GM23338 (cell line): ENCODE measurements at regions not wholly inside any gene's neighbourhood (a gene's known extent, or its start where the extent isn't known, plus 50 kb on each side); places are given as distances from the start of the nearest gene placed in this dataset.

Source experiments
- ATAC-seq: fragments of 200-7000 bp; cut with Tn5 transposase; 3 replicates; pipeline ENCODE4 v1.9.1; 2020
- DNase-seq: peaks from one replicate; pipeline ENCODE4 v3.0.0-alpha.2; 2015; ENCODE audit warnings: low spot score
- H2AFZ ChIP-seq: fragments of 200-600 bp; sonication (generic); 2 replicates; pipeline ENCODE4 v1.8.0; 2016; ENCODE audit warnings: antibody characterized with exemption, mild to moderate bottlenecking, moderate library complexity
- H3F3A ChIP-seq: fragments of 200-600 bp; sonication (generic); replicated peaks from 2 replicates; pipeline ENCODE4 v1.8.0; 2017; ENCODE audit warnings: antibody characterized with exemption, mixed run types, low read depth
- H3K27ac ChIP-seq: fragments of 200-600 bp; sonication (generic); 2 replicates; pipeline ENCODE4 v1.6.1; 2016; ENCODE audit warnings: low read depth
- H3K27me3 ChIP-seq: fragments of 200-600 bp; sonication (generic); 2 replicates; pipeline ENCODE4 v1.8.0; 2016; ENCODE audit warnings: mild to moderate bottlenecking, mixed run types, moderate library complexity; ENCODE audit not compliant: insufficient read depth
- H3K36me3 ChIP-seq: fragments of 200-600 bp; sonication (generic); 2 replicates; pipeline ENCODE4 v1.8.0; 2016; ENCODE audit warnings: mild to moderate bottlenecking; ENCODE audit not compliant: insufficient read depth
- H3K4me1 ChIP-seq: fragments of 200-600 bp; sonication (generic); 2 replicates; pipeline ENCODE4 v1.8.0; 2016; ENCODE audit warnings: mild to moderate bottlenecking, moderate library complexity; ENCODE audit not compliant: insufficient read depth
- H3K4me2 ChIP-seq: fragments of 200-600 bp; sonication (generic); 2 replicates; pipeline ENCODE4 v1.7.1; 2017; ENCODE audit warnings: mixed run types
- H3K4me3 ChIP-seq: fragments of 200-600 bp; sonication (generic); 2 replicates; pipeline ENCODE4 v1.6.1; 2016; ENCODE audit warnings: mixed run types
- H3K79me2 ChIP-seq: fragments of 200-600 bp; sonication (generic); replicated peaks from 2 replicates; pipeline ENCODE4 v1.8.0; 2017; ENCODE audit warnings: mild to moderate bottlenecking; ENCODE audit not compliant: insufficient read depth
- H3K9me2 ChIP-seq: fragments of 200-600 bp; sonication (generic); 2 replicates; pipeline ENCODE4 v1.8.0; 2017; ENCODE audit not compliant: insufficient read depth
- H4K20me1 ChIP-seq: fragments of 200-600 bp; sonication (generic); replicated peaks from 2 replicates; pipeline ENCODE4 v1.8.0; 2017; ENCODE audit warnings: mild to moderate bottlenecking; ENCODE audit not compliant: insufficient read depth
- H3K27ac Mint-ChIP-seq: 2 replicates; pipeline ENCODE4 v1.8.0; 2020; ENCODE audit warnings: inconsistent platforms, mild to moderate bottlenecking, moderate library complexity, mixed read lengths
- H3K27me3 Mint-ChIP-seq: 3 replicates; pipeline ENCODE4 v1.8.0; 2022; ENCODE audit warnings: low read depth, mild to moderate bottlenecking, moderate library complexity, mixed read lengths, inconsistent platforms; ENCODE audit not compliant: insufficient read depth, poor library complexity
- H3K36me3 Mint-ChIP-seq: 3 replicates; pipeline ENCODE4 v1.8.0; 2021; ENCODE audit warnings: low read depth, mild to moderate bottlenecking, inconsistent platforms, moderate library complexity, mixed read lengths
- H3K4me1 Mint-ChIP-seq: 3 replicates; pipeline ENCODE4 v1.8.0; 2020; ENCODE audit warnings: mild to moderate bottlenecking, inconsistent platforms, mixed read lengths
- H3K4me3 Mint-ChIP-seq: 3 replicates; pipeline ENCODE4 v1.8.0; 2021; ENCODE audit warnings: moderate library complexity, mild to moderate bottlenecking, inconsistent platforms, mixed read lengths
- H3K9me3 Mint-ChIP-seq: 3 replicates; pipeline ENCODE4 v1.8.0; 2020; ENCODE audit warnings: moderate library complexity, mild to moderate bottlenecking, inconsistent platforms, mixed read lengths
- CREB1 ChIP-seq: fragments of 250-450 bp; sonication (Bioruptor Pico); IDR thresholded peaks from 2 replicates; pipeline ENCODE4 v1.5.0; 2020; ENCODE audit warnings: low read depth, mild to moderate bottlenecking, moderate library complexity
- ETS1 ChIP-seq: IDR thresholded peaks from 2 replicates; pipeline ENCODE4 v1.6.1; 2016; ENCODE audit warnings: antibody characterized with exemption
- EZH2 ChIP-seq: fragments of 200-600 bp; sonication (generic); IDR thresholded peaks from one replicate; pipeline ENCODE4 v1.8.0; 2017; ENCODE audit warnings: antibody characterized with exemption, mild to moderate bottlenecking, low read depth; ENCODE audit not compliant: unreplicated experiment
- EZH2phosphoT487 ChIP-seq: fragments of 200-600 bp; sonication (generic); IDR thresholded peaks from one replicate; pipeline ENCODE4 v1.8.1; 2018; ENCODE audit warnings: antibody characterized with exemption; ENCODE audit not compliant: unreplicated experiment
- JUNB ChIP-seq: IDR thresholded peaks from one replicate; pipeline ENCODE4 v1.6.1; 2016; ENCODE audit warnings: antibody characterized with exemption; ENCODE audit not compliant: unreplicated experiment
- NANOG ChIP-seq: IDR thresholded peaks from 2 replicates; pipeline ENCODE4 v1.6.1; 2016; ENCODE audit warnings: antibody characterized with exemption, borderline replicate concordance
- POLR2AphosphoS5 ChIP-seq: IDR thresholded peaks from 2 replicates; pipeline ENCODE4 v1.6.1; 2016; ENCODE audit warnings: antibody characterized with exemption, low read depth
- REST ChIP-seq: IDR thresholded peaks from one replicate; pipeline ENCODE4 v1.6.1; 2018; ENCODE audit warnings: antibody characterized with exemption; ENCODE audit not compliant: unreplicated experiment
- STAT1 ChIP-seq: IDR thresholded peaks from one replicate; pipeline ENCODE4 v1.6.1; 2016; ENCODE audit warnings: antibody characterized with exemption; ENCODE audit not compliant: unreplicated experiment
- ZNF114 ChIP-seq: fragments of 250-450 bp; sonication (Bioruptor Pico); IDR thresholded peaks from 2 replicates; pipeline ENCODE4 v1.5.0; 2020; ENCODE audit warnings: mild to moderate bottlenecking, moderate library complexity
- ZNF331 ChIP-seq: fragments of 250-450 bp; sonication (Bioruptor Pico); IDR thresholded peaks from 2 replicates; pipeline ENCODE4 v1.5.0; 2020; ENCODE audit warnings: low read depth, mild to moderate bottlenecking, moderate library complexity
- ZNF462 ChIP-seq: fragments of 250-450 bp; sonication (Bioruptor Pico); IDR thresholded peaks from 2 replicates; pipeline ENCODE4 v1.5.0; 2020; ENCODE audit warnings: mild to moderate bottlenecking, moderate library complexity
- TF ChIP-seq, protein P1 (sequence below), 2 experiments: fragments of 200-600 bp in 1 of 2; sonication (generic) in 1 of 2; conservative IDR thresholded peaks; 2 replicates each; pipeline versions ENCODE4 v1.5.1 to v1.6.1; 2016 to 2017; ENCODE audit warnings: antibody characterized with exemption in 2 of 2, low read depth in 2 of 2, mild to moderate bottlenecking in 2 of 2, moderate library complexity in 1 of 2

- Histone ChIP-seq H3K4me2 (no peak overlapping the region), H3F3A (no peaks in the 10 kb centered on the region), H3K36me3 (peaks cover 5% of the 10 kb centered on the region; the same call in 1 of the 2 replicates), H3K27me3 (no peaks in the 10 kb centered on the region), H3K4me3 (no peak overlapping the region), H3K4me1 (no peaks in the 10 kb centered on the region), H3K9me2 (no peaks in the 10 kb centered on the region; the same call in 1 of the 2 replicates), H3K27ac (no peak overlapping the region), H4K20me1 (no peaks in the 10 kb centered on the region), H2AFZ (peak overlapping the region; percentile 66; the same call in 1 of the 2 replicates), H3K79me2 (no peaks in the 10 kb centered on the region)
- Mint-ChIP-seq H3K4me3 (no peak overlapping the region), H3K9me3 (peaks cover 26% of the 10 kb centered on the region), H3K4me1 (peaks cover 12% of the 10 kb centered on the region), H3K27me3 (peaks cover 2% of the 10 kb centered on the region), H3K36me3 (peaks cover 13% of the 10 kb centered on the region), H3K27ac (no peak overlapping the region)
- DNase-seq (no peak), ATAC-seq (no peak)
- TF ChIP-seq ZNF462 (CRISPR knock-in tag) (no peak), STAT1 (no peak), CREB1 (CRISPR knock-in tag) (no peak), EZH2phosphoT487 (no peak), ZNF114 (CRISPR knock-in tag) (no peak), JUNB (no peak), EZH2 (no peak), REST (no peak), POLR2AphosphoS5 (no peak), NANOG (no peak), ZNF331 (CRISPR knock-in tag) (no peak), ETS1 (no peak)
- TF ChIP-seq, protein P1, sequence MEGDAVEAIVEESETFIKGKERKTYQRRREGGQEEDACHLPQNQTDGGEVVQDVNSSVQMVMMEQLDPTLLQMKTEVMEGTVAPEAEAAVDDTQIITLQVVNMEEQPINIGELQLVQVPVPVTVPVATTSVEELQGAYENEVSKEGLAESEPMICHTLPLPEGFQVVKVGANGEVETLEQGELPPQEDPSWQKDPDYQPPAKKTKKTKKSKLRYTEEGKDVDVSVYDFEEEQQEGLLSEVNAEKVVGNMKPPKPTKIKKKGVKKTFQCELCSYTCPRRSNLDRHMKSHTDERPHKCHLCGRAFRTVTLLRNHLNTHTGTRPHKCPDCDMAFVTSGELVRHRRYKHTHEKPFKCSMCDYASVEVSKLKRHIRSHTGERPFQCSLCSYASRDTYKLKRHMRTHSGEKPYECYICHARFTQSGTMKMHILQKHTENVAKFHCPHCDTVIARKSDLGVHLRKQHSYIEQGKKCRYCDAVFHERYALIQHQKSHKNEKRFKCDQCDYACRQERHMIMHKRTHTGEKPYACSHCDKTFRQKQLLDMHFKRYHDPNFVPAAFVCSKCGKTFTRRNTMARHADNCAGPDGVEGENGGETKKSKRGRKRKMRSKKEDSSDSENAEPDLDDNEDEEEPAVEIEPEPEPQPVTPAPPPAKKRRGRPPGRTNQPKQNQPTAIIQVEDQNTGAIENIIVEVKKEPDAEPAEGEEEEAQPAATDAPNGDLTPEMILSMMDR (conservative IDR thresholded peaks at IDR 0.05; ENCODE audit: low read depth in 2 of 2), result no peak
Measured at GRCh38 chr1:244302876-244303609, 148.7 kb downstream of the ADSS2 start.
